Activated naive CD4-positive, alpha-beta T cell treated with anti-CD3 and anti-CD28 coated beads for 36 hours (primary cell): ENCODE measurements at regions not wholly inside any gene's neighbourhood (a gene's known extent, or its start where the extent isn't known, plus 50 kb on each side); places are given as distances from the start of the nearest gene placed in this dataset.
A peak's percentile ranks its signal among the peaks of the same experiment; 100 is the strongest.
"Not testable (repeated sequence)": the region's sequence is repeated elsewhere in the genome, so short reads cannot be mapped to it uniquely, and the experiment has no call there.

Experiments
- CTCF ChIA-PET: fragments of 350-600 bp; sonication (Branson Sonifier 250); formaldehyde crosslinking; loops from one replicate; lab custom pipeline; 2021; ENCODE audit warnings: antibody characterized with exemption; lab: Charles Lee
- DNase-seq: peaks from one replicate; pipeline ENCODE4 v3.0.0-alpha.2; 2020
- H3K27ac Mint-ChIP-seq: one replicate; pipeline ENCODE4 v1.8.0; 2021; ENCODE audit warnings: mild to moderate bottlenecking, mixed read lengths
- H3K27me3 Mint-ChIP-seq: one replicate; pipeline ENCODE4 v1.8.0; 2021; ENCODE audit warnings: low read depth, mixed read lengths
- H3K36me3 Mint-ChIP-seq: one replicate; pipeline ENCODE4 v1.8.0; 2021; ENCODE audit warnings: low read depth, mixed read lengths
- H3K4me1 Mint-ChIP-seq: one replicate; pipeline ENCODE4 v1.8.0; 2021; ENCODE audit warnings: low read depth, mixed read lengths
- H3K4me3 Mint-ChIP-seq: one replicate; pipeline ENCODE4 v1.8.0; 2021; ENCODE audit warnings: mild to moderate bottlenecking, moderate library complexity, mixed read lengths
- H3K9me3 Mint-ChIP-seq: one replicate; pipeline ENCODE4 v1.8.0; 2021; ENCODE audit warnings: mixed read lengths
- intact Hi-C: fragments of 100-400 bp; cut with micrococcal nuclease; formaldehyde crosslinking; loops from one replicate; pipeline ENCODE4 v1.15.1; 2023

DNA sequence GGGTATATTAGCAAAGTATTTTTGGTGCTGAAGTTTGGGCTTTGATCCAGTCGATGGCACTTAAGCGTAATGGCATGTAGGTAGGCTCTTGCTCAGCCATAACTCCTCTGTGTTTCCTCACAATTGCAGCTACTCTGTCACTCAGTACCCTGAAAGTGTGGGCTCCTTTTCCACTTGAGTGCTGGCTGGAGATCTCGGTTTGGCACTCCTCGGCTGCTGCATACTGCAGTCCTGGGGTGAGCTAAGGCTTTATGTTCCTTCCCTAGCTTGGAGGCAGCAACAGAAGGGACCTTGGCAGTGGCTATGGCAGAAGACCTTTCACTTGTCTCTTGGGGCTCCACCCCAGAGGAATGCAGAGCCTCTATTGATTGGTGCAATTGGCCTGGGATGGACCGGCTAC lies 106.7 kb upstream of the GRXCR1 start:
- DNase-seq, result no peak
- intact Hi-C loops, result no loop called here
- Mint-ChIP-seq H3K9me3 (peaks cover 7% of the 10 kb centered on the region), H3K27ac (no peak overlapping the region), H3K4me3 (no peak overlapping the region), H3K27me3 (no peaks in the 10 kb centered on the region), H3K4me1 (peaks cover 11% of the 10 kb centered on the region), H3K36me3 (no peaks in the 10 kb centered on the region)
- CTCF ChIA-PET, result no interaction called here

DNA sequence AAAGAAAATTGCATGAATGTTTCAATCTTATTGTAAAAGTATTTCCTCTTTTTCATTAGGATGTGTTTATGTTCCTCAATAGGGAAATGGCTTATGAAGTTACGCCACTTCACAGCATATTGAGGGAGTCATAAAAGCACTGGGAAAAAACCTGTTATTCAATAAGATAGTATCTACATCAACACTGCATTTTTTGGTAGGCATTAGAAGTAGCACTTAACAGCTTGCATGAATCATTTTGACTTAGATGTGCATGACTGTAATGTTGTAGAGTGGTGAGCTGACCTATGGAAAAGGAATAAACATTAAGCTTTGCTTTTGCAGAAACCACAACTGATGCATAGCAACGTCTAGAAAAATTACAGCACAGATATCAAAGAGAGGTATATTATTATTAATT lies 111.2 kb upstream of the GRXCR1 start:
- intact Hi-C loops, result no loop called here
- Mint-ChIP-seq H3K4me1 (no peaks in the 10 kb centered on the region), H3K4me3 (no peak overlapping the region), H3K27ac (no peak overlapping the region), H3K27me3 (no peaks in the 10 kb centered on the region), H3K9me3 (peaks cover 7% of the 10 kb centered on the region), H3K36me3 (no peaks in the 10 kb centered on the region)
- DNase-seq, result no peak
- CTCF ChIA-PET, result no interaction called here

DNA sequence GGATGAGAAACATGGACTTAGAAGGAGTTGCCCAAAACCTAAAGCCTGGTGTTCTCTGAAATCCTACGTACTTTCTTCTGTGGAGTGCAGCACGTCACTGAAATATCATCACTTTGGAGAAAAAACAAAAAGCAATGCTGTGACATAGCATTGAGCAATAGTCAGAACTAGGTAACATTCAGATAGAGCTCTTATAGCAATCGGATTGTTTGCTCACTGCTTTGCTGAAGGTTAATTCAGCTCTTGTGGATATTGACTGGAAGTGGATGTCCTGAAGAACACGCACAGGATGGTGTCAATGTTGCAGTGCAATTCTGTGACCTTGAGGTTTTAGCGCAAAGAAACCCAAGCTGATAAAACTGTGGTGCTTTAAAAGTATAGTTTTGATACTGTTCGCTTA lies 114.2 kb upstream of the GRXCR1 start:
- no peaks in the 10 kb centered on the region for H3K4me1 Mint-ChIP-seq
- CTCF ChIA-PET, result interaction anchor here (0.7 kb wide), 1 partner anchor 10 kb away, joined by 3 read pairs; no protein-coding TSS in a partner anchor

DNA sequence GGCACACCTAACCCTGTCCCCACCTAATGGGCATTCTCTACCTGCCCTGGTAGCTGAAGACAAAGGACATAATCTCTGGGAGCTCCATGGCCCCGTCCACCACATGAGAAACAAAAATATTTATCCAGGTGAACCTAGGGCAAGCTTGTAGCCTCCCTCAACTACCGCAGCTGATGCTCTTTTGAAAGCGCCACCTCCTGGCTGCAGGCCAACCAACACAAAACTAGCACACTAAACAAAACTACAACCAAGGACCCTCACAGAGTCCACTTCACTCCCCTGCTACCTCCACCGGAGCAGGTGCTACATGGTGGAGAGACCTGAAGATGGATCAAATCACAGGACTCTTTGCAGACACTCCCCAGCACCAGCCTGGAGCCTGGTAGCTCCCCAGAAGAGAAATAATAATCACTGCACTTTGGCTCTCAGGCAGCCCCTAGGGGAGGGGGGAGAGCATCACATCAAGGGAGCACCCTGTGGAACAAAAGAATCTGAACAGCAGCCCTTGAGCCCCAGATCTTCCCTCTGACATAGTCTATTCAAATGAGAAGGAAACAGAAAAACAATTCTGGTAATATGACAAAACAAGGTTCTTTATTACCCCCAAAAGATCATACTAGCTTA lies 111.3 kb upstream of the ATP8A1 start:
- CTCF ChIA-PET, result interaction anchor here (0.5 to 1.7 kb wide), 9 partner anchors 10 to 202 kb away, joined by 3 to 6 read pairs (median 3); no protein-coding TSS in a partner anchor
- no peaks in the 10 kb centered on the region for H3K4me1 Mint-ChIP-seq
- intact Hi-C loops, result loop anchor here (1.0 kb wide), 1 partner anchor 200 kb away; no protein-coding TSS in a partner anchor
- H3K27me3 Mint-ChIP-seq, result peaks cover 4% of the 10 kb centered on the region
- no peaks in the 10 kb centered on the region for H3K36me3 Mint-ChIP-seq
- H3K4me3 Mint-ChIP-seq, result no peak overlapping the region
- DNase-seq, result peak; percentile 31
- H3K9me3 Mint-ChIP-seq, result no peaks in the 10 kb centered on the region
- no peak overlapping the region for H3K27ac Mint-ChIP-seq

More for the DNA sequence above, 114.2 kb upstream of the GRXCR1 start:
- Mint-ChIP-seq H3K9me3 (no peaks in the 10 kb centered on the region), H3K27me3 (no peaks in the 10 kb centered on the region), H3K27ac (no peak overlapping the region), H3K36me3 (no peaks in the 10 kb centered on the region), H3K4me3 (no peak overlapping the region)
- intact Hi-C loops, result no loop called here
- DNase-seq, result no peak

DNA sequence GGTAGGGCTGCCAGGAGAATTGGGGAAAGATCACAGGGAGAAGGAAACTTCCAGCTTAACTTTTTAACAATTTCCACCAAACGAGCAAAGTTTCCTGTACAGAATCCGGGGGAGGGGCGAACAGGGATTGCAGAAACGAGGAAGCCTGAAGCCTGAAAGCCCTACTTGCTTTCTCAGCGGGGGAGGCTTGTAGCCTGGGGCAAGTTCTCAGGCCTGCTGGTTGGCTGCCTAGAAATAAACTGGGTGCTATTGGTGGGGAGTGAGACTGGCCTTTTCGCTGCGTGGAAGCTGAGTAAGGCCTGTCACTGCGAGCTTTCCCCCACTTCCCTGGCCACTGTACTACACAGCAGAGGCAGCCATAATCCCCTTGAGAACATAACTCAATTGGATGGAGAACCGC lies 110.8 kb upstream of the ATP8A1 start:
- intact Hi-C loops, result loop anchor here (1.0 kb wide), 1 partner anchor 199 kb away; no protein-coding TSS in a partner anchor
- no peaks in the 10 kb centered on the region for H3K36me3 Mint-ChIP-seq
- no peaks in the 10 kb centered on the region for H3K4me1 Mint-ChIP-seq
- no peak overlapping the region for H3K27ac Mint-ChIP-seq
- H3K9me3 Mint-ChIP-seq, result no peaks in the 10 kb centered on the region
- no peak for DNase-seq
- CTCF ChIA-PET, result interaction anchor here (0.5 to 1.7 kb wide), 8 partner anchors 10 to 1315 kb away, joined by 3 to 6 read pairs (median 3); no protein-coding TSS in a partner anchor
- H3K27me3 Mint-ChIP-seq, result peaks cover 4% of the 10 kb centered on the region
- no peak overlapping the region for H3K4me3 Mint-ChIP-seq

DNA sequence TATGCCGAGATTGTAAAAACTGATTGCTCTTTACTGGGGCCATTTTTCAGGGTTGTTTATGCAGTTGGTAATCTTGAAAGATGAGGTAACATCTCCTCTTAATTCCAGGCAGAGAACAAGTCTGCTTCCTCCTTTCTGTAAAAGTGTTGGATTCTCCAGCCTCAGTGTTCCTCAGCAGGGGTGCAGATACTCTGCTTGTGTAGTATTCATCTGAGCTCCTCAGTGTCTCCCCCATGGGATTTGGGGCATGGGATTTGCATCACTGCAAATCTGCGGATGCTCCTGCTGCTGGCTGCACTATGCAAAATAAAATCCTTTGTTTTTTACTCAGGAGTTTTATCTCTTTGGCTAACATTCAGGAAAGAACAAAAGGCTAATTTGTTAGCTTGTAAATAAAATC lies 104.9 kb upstream of the ATP8A1 start:
- no peak for DNase-seq
- H3K36me3 Mint-ChIP-seq, result no peaks in the 10 kb centered on the region
- H3K4me3 Mint-ChIP-seq, result no peak overlapping the region
- no peaks in the 10 kb centered on the region for H3K9me3 Mint-ChIP-seq
- no peaks in the 10 kb centered on the region for H3K4me1 Mint-ChIP-seq
- intact Hi-C loops, result no loop called here
- peaks cover 4% of the 10 kb centered on the region for H3K27me3 Mint-ChIP-seq
- H3K27ac Mint-ChIP-seq, result no peak overlapping the region
- CTCF ChIA-PET, result interaction anchor here (1.6 kb wide), 1 partner anchor 106 kb away, joined by 3 read pairs; no protein-coding TSS in a partner anchor

DNA sequence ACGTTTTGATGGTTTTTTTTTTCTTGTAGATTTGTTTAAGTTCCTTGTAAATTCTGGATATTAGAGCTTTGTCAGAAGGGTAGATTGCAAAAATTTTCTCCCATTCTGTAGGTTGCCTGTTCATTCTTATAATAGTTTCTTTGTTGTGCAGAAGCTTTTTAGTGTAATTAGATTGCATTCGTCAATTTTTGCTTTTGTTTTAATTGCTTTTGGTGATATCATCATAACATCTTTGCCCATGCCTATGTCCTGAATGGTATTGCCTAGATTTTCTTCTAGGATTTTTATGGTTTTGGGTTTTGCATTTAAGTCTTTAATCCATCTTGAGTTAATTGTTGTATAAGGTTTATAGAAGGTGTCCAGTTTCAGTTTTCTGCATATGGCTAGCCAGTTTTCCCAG lies 98.1 kb upstream of the ATP8A1 start:
- H3K4me1 Mint-ChIP-seq, H3K9me3 Mint-ChIP-seq, H3K27me3 Mint-ChIP-seq, H3K4me3 Mint-ChIP-seq, DNase-seq, intact Hi-C loops, H3K27ac Mint-ChIP-seq, H3K36me3 Mint-ChIP-seq: not testable (repeated sequence)
- CTCF ChIA-PET, result interaction anchor here (0.6 kb wide), 1 partner anchor 9 kb away, joined by 3 read pairs; no protein-coding TSS in a partner anchor

DNA sequence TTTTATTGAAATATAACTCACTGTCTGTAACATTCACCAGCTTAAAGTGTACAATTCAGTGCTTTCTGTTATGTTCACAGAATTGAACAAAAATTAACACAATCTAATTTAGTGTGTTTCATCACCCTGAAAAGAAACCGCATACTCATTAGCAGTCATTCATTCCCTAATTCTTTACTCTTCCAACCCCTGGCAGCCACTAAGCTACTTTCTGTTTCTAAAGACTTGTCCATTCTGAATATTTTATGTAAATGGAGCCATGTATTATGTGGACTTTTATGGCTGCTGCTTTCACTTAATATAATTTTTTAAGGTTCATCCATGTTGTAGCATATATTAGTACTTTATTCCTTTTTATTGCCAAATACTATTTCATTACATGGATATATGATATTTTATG lies 94.7 kb upstream of the ATP8A1 start:
- CTCF ChIA-PET, result interaction anchor here (0.8 to 4.9 kb wide), 2 partner anchors 42 to 184 kb away, joined by 3 to 38 read pairs; no protein-coding TSS in a partner anchor
- intact Hi-C loops, result no loop called here

DNA sequence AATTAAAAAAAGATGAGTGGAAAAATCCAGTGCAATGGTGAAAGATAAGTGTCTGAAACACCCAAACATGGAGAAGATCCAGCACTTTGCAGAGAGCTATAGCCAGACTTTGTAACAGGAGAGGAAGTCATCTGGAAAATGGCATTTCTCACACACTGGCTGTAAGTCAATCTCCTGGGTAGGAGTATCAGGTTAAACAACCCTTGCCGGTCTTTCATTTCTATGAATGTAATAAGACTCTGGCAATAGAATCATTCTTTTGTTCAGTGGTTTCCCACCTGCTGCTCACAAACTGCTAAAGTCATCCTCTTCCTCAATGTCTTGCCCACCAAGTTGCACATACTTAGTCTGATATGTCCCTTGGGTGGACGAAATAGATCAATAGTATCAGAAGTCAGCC lies 94.0 kb upstream of the ATP8A1 start:
- H3K27ac Mint-ChIP-seq, result no peak overlapping the region
- DNase-seq, result no peak
- H3K4me3 Mint-ChIP-seq, result no peak overlapping the region
- intact Hi-C loops, result loop anchor here (1.0 kb wide), 3 partner anchors 183 to 469 kb away; no protein-coding TSS in a partner anchor
- CTCF ChIA-PET, result interaction anchor here (0.7 to 4.9 kb wide), 2 partner anchors 183 to 379 kb away, joined by 3 to 38 read pairs; no protein-coding TSS in a partner anchor
- H3K36me3 Mint-ChIP-seq, result no peaks in the 10 kb centered on the region
- H3K4me1 Mint-ChIP-seq, result peaks cover 3% of the 10 kb centered on the region
- peaks cover 2% of the 10 kb centered on the region for H3K9me3 Mint-ChIP-seq
- peaks cover 3% of the 10 kb centered on the region for H3K27me3 Mint-ChIP-seq

More for the DNA sequence above, 94.7 kb upstream of the ATP8A1 start:
- Mint-ChIP-seq H3K36me3 (no peaks in the 10 kb centered on the region), H3K27ac (no peak overlapping the region), H3K4me1 (peaks cover 3% of the 10 kb centered on the region), H3K9me3 (no peaks in the 10 kb centered on the region), H3K4me3 (no peak overlapping the region), H3K27me3 (peaks cover 3% of the 10 kb centered on the region)
- no peak for DNase-seq

DNA sequence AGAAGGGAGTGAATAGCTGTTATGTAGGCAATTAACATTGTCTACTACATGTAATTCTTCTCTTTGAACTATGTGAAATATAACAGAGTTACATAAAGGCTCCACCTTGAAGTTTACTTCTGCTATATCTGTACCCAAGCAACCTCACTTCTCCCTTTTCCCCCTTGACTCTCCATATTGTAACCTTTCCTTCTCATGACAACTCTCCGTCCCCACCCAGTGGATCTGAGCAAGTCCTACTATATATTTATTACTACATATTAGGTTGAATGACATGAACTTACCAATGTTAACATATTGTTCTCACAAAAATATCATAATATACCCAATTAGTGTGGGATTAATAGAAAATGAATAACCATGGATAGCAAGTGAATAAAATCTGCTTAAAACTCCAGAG lies 93.2 kb upstream of the ATP8A1 start:
- peak; percentile 58 for DNase-seq
- H3K4me3 Mint-ChIP-seq, result no peak overlapping the region
- intact Hi-C loops, result loop anchor here (1.0 kb wide), 3 partner anchors 182 to 468 kb away; no protein-coding TSS in a partner anchor
- H3K4me1 Mint-ChIP-seq, result peaks cover 3% of the 10 kb centered on the region
- no peaks in the 10 kb centered on the region for H3K36me3 Mint-ChIP-seq
- no peak overlapping the region for H3K27ac Mint-ChIP-seq
- H3K9me3 Mint-ChIP-seq, result peaks cover 5% of the 10 kb centered on the region
- no peaks in the 10 kb centered on the region for H3K27me3 Mint-ChIP-seq
- CTCF ChIA-PET, result interaction anchor here (0.6 to 4.9 kb wide), 6 partner anchors 14 to 190 kb away, joined by 3 to 38 read pairs (median 3); no protein-coding TSS in a partner anchor

DNA sequence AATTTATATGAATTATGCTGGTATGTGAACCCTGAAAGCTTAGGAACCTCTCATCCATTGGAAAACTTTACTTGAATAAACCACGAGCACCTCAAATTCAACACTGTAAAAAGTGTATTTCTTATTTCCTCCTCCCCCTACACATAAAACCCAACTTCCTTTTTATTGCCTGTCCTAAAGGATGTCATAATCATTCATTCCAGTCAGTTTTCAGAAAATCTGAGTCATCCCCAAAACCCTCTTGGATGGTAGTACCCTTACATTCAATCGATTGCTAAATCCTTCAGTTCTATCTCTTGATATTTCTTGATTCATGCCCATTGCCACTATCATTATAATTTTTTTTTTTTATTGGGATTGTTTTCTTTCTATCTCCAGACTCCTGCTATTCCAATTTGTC lies 91.1 kb upstream of the ATP8A1 start:
- DNase-seq, result no peak
- peaks cover 5% of the 10 kb centered on the region for H3K9me3 Mint-ChIP-seq
- no peak overlapping the region for H3K4me3 Mint-ChIP-seq
- intact Hi-C loops, result no loop called here
- H3K36me3 Mint-ChIP-seq, result no peaks in the 10 kb centered on the region
- H3K27ac Mint-ChIP-seq, result no peak overlapping the region
- H3K4me1 Mint-ChIP-seq, result peaks cover 3% of the 10 kb centered on the region
- H3K27me3 Mint-ChIP-seq, result no peaks in the 10 kb centered on the region
- CTCF ChIA-PET, result interaction anchor here (1.3 kb wide), 2 partner anchors 117 to 179 kb away, joined by 3 to 4 read pairs; no protein-coding TSS in a partner anchor

DNA sequence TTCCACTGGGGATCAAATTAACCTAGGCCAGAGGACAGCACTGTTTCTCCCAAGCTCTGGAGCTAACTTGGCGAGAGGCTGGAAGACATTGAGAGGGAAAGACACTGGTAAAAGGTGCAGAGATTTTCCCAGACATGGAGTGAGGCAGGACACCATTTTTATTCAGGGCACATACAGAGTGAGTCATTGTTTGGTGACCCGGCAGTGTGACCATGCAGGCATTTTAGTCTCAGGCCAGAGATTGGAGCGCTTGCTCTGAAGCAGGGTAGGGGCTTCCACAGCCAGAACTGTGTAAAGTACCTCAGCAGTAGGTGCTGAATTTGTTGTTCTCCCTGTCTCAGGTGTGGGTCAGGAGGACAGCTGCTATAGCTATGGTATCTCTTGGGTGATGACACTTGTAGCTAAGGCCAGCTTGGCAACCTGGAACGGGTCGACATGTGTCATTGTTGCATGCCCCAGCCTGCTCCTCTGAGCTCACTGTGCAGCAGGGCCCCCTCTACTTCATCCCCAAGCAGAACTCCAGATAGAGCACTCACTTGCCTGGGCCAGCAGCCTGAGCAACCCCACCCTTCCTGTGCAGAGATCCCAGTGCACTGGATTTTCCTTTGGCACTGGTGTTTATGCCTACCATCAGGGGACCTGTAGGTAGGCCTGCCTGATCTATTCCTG lies 79.8 kb upstream of the ATP8A1 start:
- peaks cover 2% of the 10 kb centered on the region for H3K9me3 Mint-ChIP-seq
- CTCF ChIA-PET, result interaction anchor here (0.6 to 0.8 kb wide), 2 partner anchors 13 to 28 kb away, joined by 3 to 5 read pairs; no protein-coding TSS in a partner anchor
- H3K36me3 Mint-ChIP-seq, result no peaks in the 10 kb centered on the region
- H3K27ac Mint-ChIP-seq, result no peak overlapping the region
- intact Hi-C loops, result no loop called here
- H3K27me3 Mint-ChIP-seq, result no peaks in the 10 kb centered on the region
- no peak overlapping the region for H3K4me3 Mint-ChIP-seq
- no peak for DNase-seq
- no peaks in the 10 kb centered on the region for H3K4me1 Mint-ChIP-seq
